ENCODE measurements at regions not wholly inside any gene's neighbourhood (a gene's known extent, or its start where the extent isn't known, plus 50 kb on each side); places are given as distances from the start of the nearest gene placed in this dataset.
"Not testable (repeated sequence)": the region's sequence is repeated elsewhere in the genome, so short reads cannot be mapped to it uniquely, and the experiment has no call there.

- H3K4me3 Mint-ChIP-seq: no peak overlapping the region
- Histone ChIP-seq H3K9me3 (ENCODE audit: control insufficient read depth in 1 of 2, insufficient read depth in 1 of 2, low read length in 2 of 2) (peaks cover 0 to 22% of the 10 kb centered on the region in 2 experiments), H3K27ac (ENCODE audit: low read depth in 1 of 2, low read length in 2 of 2) (no peak overlapping the region), H3K4me3 (ENCODE audit: low read length) (no peak overlapping the region), H3K27me3 (ENCODE audit: control insufficient read depth in 1 of 2, insufficient read depth in 2 of 2, low read length in 2 of 2) (no peaks in the 10 kb centered on the region), H3K4me1 (ENCODE audit: insufficient read depth, low read length) (no peaks in the 10 kb centered on the region), H3K36me3 (ENCODE audit: insufficient read depth, low read length) (no peaks in the 10 kb centered on the region)
- DNase-seq (no peak), ATAC-seq (ENCODE audit: poor library complexity) (no peak)
- no peak overlapping the region for H3K27ac Mint-ChIP-seq
- no peak for TF ChIP-seq CTCF (IDR thresholded peaks at IDR 0.05)
- H3K9me3 Mint-ChIP-seq: no peaks in the 10 kb centered on the region
- ChIA-PET POLR2A (no interaction called here), CTCF (no interaction called here)
- H3K36me3 Mint-ChIP-seq (ENCODE audit: low read depth): no peaks in the 10 kb centered on the region
- H3K27me3 Mint-ChIP-seq: no peaks in the 10 kb centered on the region
- no peaks in the 10 kb centered on the region for H3K4me1 Mint-ChIP-seq (ENCODE audit: low read depth)
- intact Hi-C loops (cut with DNase I, micrococcal nuclease): no loop called here
Observed at GRCh38 chr2:16391986-16392385, 273.6 kb downstream of the CYRIA start.

GRCh38 chr2:16390561-16390960, 275.1 kb downstream of the CYRIA start:
- Histone ChIP-seq H3K9me3 (ENCODE audit: control insufficient read depth in 1 of 2, insufficient read depth in 1 of 2, low read length in 2 of 2) (peaks cover 0 to 15% of the 10 kb centered on the region in 2 experiments), H3K4me1 (ENCODE audit: insufficient read depth, low read length) (no peaks in the 10 kb centered on the region), H3K27ac (ENCODE audit: low read depth in 1 of 2, low read length in 2 of 2) (no peak overlapping the region), H3K27me3 (ENCODE audit: control insufficient read depth in 1 of 2, insufficient read depth in 2 of 2, low read length in 2 of 2) (no peaks in the 10 kb centered on the region), H3K36me3 (ENCODE audit: insufficient read depth, low read length) (no peaks in the 10 kb centered on the region), H3K4me3 (ENCODE audit: low read length) (no peak overlapping the region)
- Mint-ChIP-seq H3K4me1 (ENCODE audit: low read depth) (no peaks in the 10 kb centered on the region), H3K27me3 (no peaks in the 10 kb centered on the region), H3K4me3 (no peak overlapping the region), H3K27ac (no peak overlapping the region), H3K9me3 (no peaks in the 10 kb centered on the region), H3K36me3 (ENCODE audit: low read depth) (no peaks in the 10 kb centered on the region)
- ATAC-seq (ENCODE audit: poor library complexity) (no peak), DNase-seq (no peak)
- no peak for TF ChIP-seq CTCF (IDR thresholded peaks at IDR 0.05)
- intact Hi-C loops (cut with DNase I, micrococcal nuclease): no loop called here
- ChIA-PET POLR2A (no interaction called here), CTCF (interaction anchor here (1.1 kb wide), 1 partner anchor 8 kb away, joined by 5 read pairs; no protein-coding TSS in a partner anchor)

GRCh38 chr2:16389611-16390010, 276.0 kb downstream of the CYRIA start:
- Histone ChIP-seq H3K27me3 (ENCODE audit: control insufficient read depth in 1 of 2, insufficient read depth in 2 of 2, low read length in 2 of 2) (no peaks in the 10 kb centered on the region), H3K9me3 (ENCODE audit: control insufficient read depth in 1 of 2, insufficient read depth in 1 of 2, low read length in 2 of 2) (peaks cover 0 to 15% of the 10 kb centered on the region in 2 experiments), H3K27ac (ENCODE audit: low read depth in 1 of 2, low read length in 2 of 2) (no peak overlapping the region), H3K4me1 (ENCODE audit: insufficient read depth, low read length) (no peaks in the 10 kb centered on the region), H3K36me3 (ENCODE audit: insufficient read depth, low read length) (no peaks in the 10 kb centered on the region), H3K4me3 (ENCODE audit: low read length) (no peak overlapping the region)
- Mint-ChIP-seq H3K27me3 (no peaks in the 10 kb centered on the region), H3K36me3 (ENCODE audit: low read depth) (no peaks in the 10 kb centered on the region), H3K4me1 (ENCODE audit: low read depth) (no peaks in the 10 kb centered on the region), H3K9me3 (no peaks in the 10 kb centered on the region), H3K4me3 (no peak overlapping the region), H3K27ac (no peak overlapping the region)
- intact Hi-C loops (cut with DNase I, micrococcal nuclease): no loop called here
- ChIA-PET CTCF (interaction anchor here (1.1 kb wide), 1 partner anchor 9 kb away, joined by 5 read pairs; no protein-coding TSS in a partner anchor), POLR2A (no interaction called here)
- TF ChIP-seq CTCF (IDR thresholded peaks at IDR 0.05): no peak
- no peak for DNase-seq
- ATAC-seq (ENCODE audit: poor library complexity): no peak

GRCh38 chr2:16388199-16388830, 277.3 kb downstream of the CYRIA start:
- intact Hi-C loops (cut with DNase I, micrococcal nuclease); H3K27ac Mint-ChIP-seq; H3K36me3 Mint-ChIP-seq (ENCODE audit: low read depth); H3K27me3 ChIP-seq (ENCODE audit: control insufficient read depth in 1 of 2, insufficient read depth in 2 of 2, low read length in 2 of 2); ATAC-seq (ENCODE audit: poor library complexity); H3K9me3 ChIP-seq (ENCODE audit: control insufficient read depth in 1 of 2, insufficient read depth in 1 of 2, low read length in 2 of 2); DNase-seq; H3K4me1 Mint-ChIP-seq (ENCODE audit: low read depth); H3K27ac ChIP-seq (ENCODE audit: low read depth in 1 of 2, low read length in 2 of 2); POLR2A ChIA-PET; CTCF ChIA-PET; H3K4me3 ChIP-seq (ENCODE audit: low read length); H3K4me3 Mint-ChIP-seq; H3K36me3 ChIP-seq (ENCODE audit: insufficient read depth, low read length); H3K27me3 Mint-ChIP-seq; H3K4me1 ChIP-seq (ENCODE audit: insufficient read depth, low read length); H3K9me3 Mint-ChIP-seq: not testable (repeated sequence)
